Motor neuron (in vitro differentiated cells): ENCODE measurements at regions not wholly inside any gene's neighbourhood (a gene's known extent, or its start where the extent isn't known, plus 50 kb on each side); places are given as distances from the start of the nearest gene placed in this dataset.
A peak's percentile ranks its signal among the peaks of the same experiment; 100 is the strongest.

ENCODE experiments used
- ATAC-seq, 8 experiments: fragments of 200-7000 bp; cut with Tn5 transposase; replicated peaks in 6 of 8; 2 replicates each; pipeline ENCODE4 v1.8.0; 2021; ENCODE audit warnings: mild to moderate bottlenecking in 8 of 8, moderate library complexity in 8 of 8
- H3K27ac ChIP-seq, 2 donors: fragments of 250-450 bp; sonication (Bioruptor Pico); 2 replicates each; pipeline ENCODE4 v1.9.0; 2021; ENCODE audit warnings: antibody characterized with exemption in 2 of 2, mild to moderate bottlenecking in 2 of 2, moderate library complexity in 1 of 2
- H3K4me1 ChIP-seq, 2 donors: fragments of 250-450 bp; sonication (Bioruptor Pico); replicated peaks in 1 of 2; 2 replicates each; pipeline ENCODE4 v1.6.1; 2021; ENCODE audit warnings: antibody characterized with exemption in 2 of 2, mild to moderate bottlenecking in 2 of 2, moderate library complexity in 1 of 2
- H3K4me3 ChIP-seq, 5 donors: fragments of 250-450 bp; sonication (Bioruptor Pico); 2 replicates each; pipeline ENCODE4 v1.9.0; 2021; ENCODE audit warnings: antibody characterized with exemption in 5 of 5, mild to moderate bottlenecking in 5 of 5, moderate library complexity in 4 of 5
- WGBS, 10 experiments: fragments of 450-650 bp; shearing (Covaris generic); methylation state at CpG; one replicate each; pipeline ENCODE4 v1.0.0; 2022; 5-methylcytosine and 5-hydroxymethylcytosine counted together
- in situ Hi-C, 9 experiments: fragments of 400-800 bp; cut with MboI; loops; one replicate each; pipeline ENCODE4 v1.15.0; 2021; ENCODE audit warnings: low sequenced_read_pairs in 9 of 9, low pct_unique_long_range_greater_than_20kb in 2 of 9; ENCODE audit not compliant: unreplicated experiment in 9 of 9

DNA sequence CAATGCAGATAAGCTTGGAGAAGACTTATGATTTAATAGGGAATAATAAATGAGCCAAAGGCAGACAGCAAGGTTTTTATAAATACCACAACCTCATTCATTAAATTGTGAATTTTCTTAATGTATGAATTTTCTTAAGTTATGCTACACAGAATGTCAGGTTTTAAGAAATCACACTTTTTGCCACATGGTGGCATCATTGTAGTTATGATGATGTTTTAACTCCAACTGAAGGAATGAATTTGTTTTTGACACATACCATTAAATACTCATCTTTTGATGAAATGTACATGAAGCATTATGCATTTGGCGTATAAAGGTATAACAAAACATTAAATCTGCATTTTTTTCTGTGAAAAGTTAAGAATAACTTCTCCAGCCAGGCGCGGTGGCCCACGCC, 524.1 kb upstream of the FBXO33 start:
- Histone ChIP-seq H3K4me1 (no peaks in the 10 kb centered on the region), H3K4me3 (no peak overlapping the region), H3K27ac (no peak overlapping the region)
- 0 to 100% (median 77%) methylated on average over 1 to 4 of the region's 4 CpGs; no CpG with 5 or more reads in 2 of the 10 experiments for WGBS, 10 experiments
- in situ Hi-C loops = no loop called here
- peak in 1 of 8 experiments; percentile 45 for ATAC-seq

DNA sequence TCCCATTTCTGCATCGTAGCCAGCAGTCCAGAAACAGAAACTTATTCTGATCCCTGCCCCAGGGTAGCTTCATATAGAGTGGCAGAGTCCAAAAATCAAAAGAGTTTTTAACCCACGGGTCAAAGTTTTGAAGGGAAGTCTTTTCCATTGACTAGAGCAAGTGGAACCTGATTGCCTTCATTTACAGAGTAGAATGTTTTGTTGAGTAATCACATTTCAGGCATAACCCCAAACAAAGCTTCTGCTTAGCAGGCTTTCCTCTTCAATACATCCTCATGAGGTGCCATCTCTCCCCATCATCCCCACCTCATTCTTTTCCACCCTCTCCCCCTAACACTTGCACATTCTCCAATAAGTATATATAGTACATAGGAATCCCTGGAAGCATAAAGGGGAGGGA, 516.0 kb upstream of the FBXO33 start:
- no peak overlapping the region for H3K4me3 ChIP-seq
- in situ Hi-C loops = no loop called here
- H3K27ac ChIP-seq = no peak overlapping the region
- 0 to 100% (median 90%) methylated on average over 1 to 2 of the region's 2 CpGs; no CpG with 5 or more reads in 2 of the 10 experiments for WGBS, 10 experiments
- no peak for ATAC-seq
- H3K4me1 ChIP-seq = no peaks in the 10 kb centered on the region

- ATAC-seq = peak in 6 of 8 experiments; percentile 16 to 99 (median 90)
- in situ Hi-C loops = no loop called here
- WGBS, 10 experiments = 28 to 100% (median 47%) methylated on average over 1 to 2 of the region's 2 CpGs; no CpG with 5 or more reads in 4 of the 10 experiments
- Histone ChIP-seq H3K27ac (no peak overlapping the region), H3K4me1 (no peaks in the 10 kb centered on the region), H3K4me3 (no peak overlapping the region)
These were observed 514.6 kb upstream of the FBXO33 start for GRCh38 chr14:39946807-39947206.

- Histone ChIP-seq H3K4me3 (no peak overlapping the region), H3K27ac (no peak overlapping the region), H3K4me1 (peaks cover 0 to 5% of the 10 kb centered on the region in 2 donors)
- ATAC-seq = peak in 1 of 8 experiments; percentile 21
- in situ Hi-C loops = no loop called here
These were observed 506.8 kb upstream of the FBXO33 start for GRCh38 chr14:39939023-39939422.

DNA sequence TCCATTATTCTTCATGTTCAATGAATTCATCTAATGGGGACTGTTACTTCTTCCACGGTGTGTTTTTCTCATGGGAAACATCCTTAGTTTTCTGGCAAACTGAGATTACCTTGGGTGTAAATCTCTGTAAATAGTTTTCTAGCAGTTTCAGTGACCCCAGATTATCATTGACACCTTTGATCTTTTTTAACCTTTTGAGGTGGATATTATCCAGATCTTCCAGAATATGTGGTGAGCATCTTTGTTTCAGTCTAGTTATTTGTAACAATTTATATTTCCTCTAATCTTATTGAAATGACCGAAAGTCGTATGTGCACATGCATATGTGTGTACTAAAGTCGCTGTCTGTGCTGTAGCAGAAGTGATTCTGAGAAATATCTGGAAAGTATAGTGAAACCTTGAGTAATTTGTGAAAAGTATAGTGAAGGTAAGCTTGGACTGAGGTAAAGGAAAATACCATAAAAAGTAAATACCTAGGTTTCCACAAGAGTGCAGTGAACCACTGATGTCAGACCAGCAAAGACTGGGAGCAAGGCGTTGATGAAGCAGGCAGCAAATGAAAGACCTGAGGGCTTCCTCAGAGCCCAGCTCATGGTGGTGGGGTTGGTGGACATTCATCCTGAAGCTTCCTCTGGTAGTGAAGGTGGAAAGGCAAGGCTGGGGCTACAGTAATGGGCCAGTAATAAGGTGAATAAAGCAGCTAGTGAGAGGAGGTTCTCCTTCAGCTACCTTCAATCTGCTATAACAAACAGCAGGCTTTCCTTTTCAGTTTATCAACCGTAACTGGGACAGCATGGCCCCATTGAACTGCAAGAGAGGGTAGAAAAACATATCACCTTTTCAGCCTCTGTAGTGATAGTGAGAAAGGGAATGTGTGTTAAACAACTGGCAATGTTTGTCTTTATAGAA, 480.2 kb upstream of the FBXO33 start:
- in situ Hi-C loops = no loop called here
- WGBS, 10 experiments = 3 to 100% (median 60%) methylated on average over 1 to 6 of the region's 6 CpGs; no CpG with 5 or more reads in 1 of the 10 experiments
- H3K27ac ChIP-seq = no peak overlapping the region
- ATAC-seq = no peak
- H3K4me3 ChIP-seq = no peak overlapping the region
- H3K4me1 ChIP-seq = peaks cover 0 to 4% of the 10 kb centered on the region in 2 donors

- in situ Hi-C loops = no loop called here
- ATAC-seq = no peak
- H3K27ac ChIP-seq = no peak overlapping the region
- no peaks in the 10 kb centered on the region for H3K4me1 ChIP-seq
- no peak overlapping the region for H3K4me3 ChIP-seq
- 0 to 100% (median 83%) methylated on average over 1 to 2 of the region's 2 CpGs; no CpG with 5 or more reads in 5 of the 10 experiments for WGBS, 10 experiments
These were observed 465.4 kb upstream of the FBXO33 start for GRCh38 chr14:39897657-39898056.

- in situ Hi-C loops = no loop called here
- 0 to 100% (median 38%) methylated on average over 1 of the region's 1 CpG; no CpG with 5 or more reads in 2 of the 10 experiments for WGBS, 10 experiments
- H3K4me1 ChIP-seq = no peaks in the 10 kb centered on the region
- ATAC-seq = no peak
- no peak overlapping the region for H3K27ac ChIP-seq
- H3K4me3 ChIP-seq = no peak overlapping the region
These were observed 457.8 kb upstream of the FBXO33 start for GRCh38 chr14:39890026-39890425.

DNA sequence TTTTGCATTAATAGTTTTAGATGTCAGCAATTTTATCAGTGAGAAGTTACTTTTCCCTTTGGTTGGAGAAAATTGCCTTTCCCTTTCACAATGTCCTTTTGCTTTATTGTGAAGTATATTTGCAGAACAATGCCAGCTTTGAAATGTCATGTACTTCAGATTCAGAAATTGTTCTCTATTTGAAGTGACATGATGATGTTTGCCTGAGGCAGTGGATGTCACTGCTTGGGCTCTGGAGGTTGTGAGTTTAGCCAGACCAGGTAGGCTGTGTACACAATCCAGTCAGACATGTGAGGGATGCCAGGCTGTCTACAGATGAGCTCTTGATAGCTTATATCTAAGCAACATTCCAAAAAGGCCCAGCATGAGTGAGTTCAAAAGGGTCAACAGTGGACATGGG, 451.9 kb upstream of the FBXO33 start:
- H3K27ac ChIP-seq = no peak overlapping the region
- in situ Hi-C loops = no loop called here

DNA sequence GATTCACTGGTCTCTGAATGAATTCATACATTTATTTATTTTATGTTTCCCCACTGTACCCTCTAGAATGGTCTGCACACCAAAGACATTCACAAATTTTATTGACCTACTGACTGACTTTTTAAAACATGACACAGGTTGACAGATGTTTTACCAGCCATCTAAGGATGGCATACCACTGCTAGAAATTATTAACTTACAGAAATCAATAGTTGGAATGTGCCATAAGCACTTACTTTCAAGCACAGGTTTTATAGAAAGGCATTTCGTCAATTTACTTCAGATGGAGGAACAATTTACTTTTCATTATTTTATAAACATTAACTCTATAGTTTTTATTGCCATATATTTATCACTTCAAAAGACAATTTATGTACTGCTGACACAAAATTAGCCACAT, 448.7 kb upstream of the FBXO33 start:
- peaks cover 9 to 20% of the 10 kb centered on the region in 2 donors for H3K4me1 ChIP-seq
- in situ Hi-C loops = no loop called here
- ATAC-seq = peak in 1 of 8 experiments; percentile 27
- no peak overlapping the region for H3K27ac ChIP-seq
- 0 to 88% (median 57%) methylated on average over 1 of the region's 1 CpG; no CpG with 5 or more reads in 2 of the 10 experiments for WGBS, 10 experiments
- H3K4me3 ChIP-seq = no peak overlapping the region

More for the DNA sequence above, 451.9 kb upstream of the FBXO33 start:
- Histone ChIP-seq H3K4me1 (peaks cover 0 to 5% of the 10 kb centered on the region in 2 donors), H3K4me3 (no peak overlapping the region)
- no peak for ATAC-seq

GRCh38 chr14:39880106-39880695, 448.0 kb upstream of the FBXO33 start:
- Histone ChIP-seq H3K27ac (no peak overlapping the region), H3K4me1 (peaks cover 9 to 20% of the 10 kb centered on the region in 2 donors), H3K4me3 (no peak overlapping the region)
- no peak for ATAC-seq
- in situ Hi-C loops = no loop called here
- 0 to 18% (median 0%) methylated on average over 1 of the region's 1 CpG; no CpG with 5 or more reads in 4 of the 10 experiments for WGBS, 10 experiments

GRCh38 chr14:39877577-39878190, 445.5 kb upstream of the FBXO33 start:
- Histone ChIP-seq H3K27ac (no peak overlapping the region), H3K4me1 (peaks cover 9 to 25% of the 10 kb centered on the region in 2 donors), H3K4me3 (no peak overlapping the region)
- in situ Hi-C loops = no loop called here
- peak in 3 of 8 experiments; percentile 29 to 60 (median 52) for ATAC-seq
- 0 to 80% (median 13%) methylated on average over 1 to 4 of the region's 4 CpGs; no CpG with 5 or more reads in 1 of the 10 experiments for WGBS, 10 experiments

DNA sequence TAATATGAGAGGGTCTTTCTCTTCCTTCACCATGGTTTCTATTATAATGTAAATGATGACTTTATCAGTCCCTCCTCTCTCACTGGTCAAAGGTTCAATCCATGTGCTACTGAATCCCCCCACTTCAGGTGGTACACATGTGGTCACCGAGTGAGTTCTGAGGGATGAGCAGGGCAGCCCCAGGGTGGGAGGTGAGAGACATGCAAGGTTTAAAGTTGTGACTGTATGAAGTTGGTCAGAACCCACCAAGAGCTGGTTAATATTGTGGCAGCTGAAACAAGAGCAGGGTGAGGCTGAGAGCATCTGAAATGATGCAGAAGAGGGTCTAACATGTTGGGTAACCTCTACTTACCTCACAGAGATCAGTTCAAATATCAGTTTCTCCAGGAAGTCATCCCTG, 444.7 kb upstream of the FBXO33 start:
- in situ Hi-C loops = no loop called here
- 0 to 75% methylated on average over 1 of the region's 1 CpG; no CpG with 5 or more reads in 8 of the 10 experiments for WGBS, 10 experiments
- no peak overlapping the region for H3K27ac ChIP-seq
- H3K4me3 ChIP-seq = no peak overlapping the region
- H3K4me1 ChIP-seq = peaks cover 9 to 25% of the 10 kb centered on the region in 2 donors
- ATAC-seq = no peak

- 17 to 100% (median 60%) methylated on average over 1 to 2 of the region's 2 CpGs; no CpG with 5 or more reads in 3 of the 10 experiments for WGBS, 10 experiments
- Histone ChIP-seq H3K27ac (no peak overlapping the region), H3K4me1 (peaks cover 9 to 20% of the 10 kb centered on the region in 2 donors), H3K4me3 (no peak overlapping the region)
- in situ Hi-C loops = no loop called here
- no peak for ATAC-seq
These were observed 442.8 kb upstream of the FBXO33 start for GRCh38 chr14:39875028-39875427.
